ENCODE measurements at regions not wholly inside any gene's neighbourhood (a gene's known extent, or its start where the extent isn't known, plus 50 kb on each side); places are given as distances from the start of the nearest gene placed in this dataset.
A peak's percentile ranks its signal among the peaks of the same experiment; 100 is the strongest.

DNA sequence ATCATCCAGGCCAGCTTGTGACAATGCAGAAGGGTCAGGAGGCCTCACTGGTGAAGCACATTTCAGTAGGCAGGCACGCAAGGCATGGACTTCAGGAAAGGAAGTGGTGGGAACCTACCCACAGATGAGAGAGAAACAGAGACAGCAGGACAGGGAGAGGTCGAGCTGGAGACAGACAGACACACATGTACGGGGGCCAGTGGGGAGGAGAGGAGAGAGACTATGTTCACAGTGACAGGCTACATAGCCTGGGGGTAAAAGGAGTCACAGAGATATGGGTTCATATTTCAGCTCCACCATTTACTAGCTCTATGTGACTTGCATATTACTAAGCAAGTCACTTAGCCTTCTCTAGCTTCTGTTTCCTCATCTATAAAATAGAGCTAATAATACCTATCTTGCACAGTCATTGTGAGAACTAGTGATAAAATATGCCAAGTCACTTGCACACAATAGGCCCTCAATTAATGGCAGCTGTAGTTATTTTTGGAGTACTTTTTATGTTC lies 91.1 kb upstream of the FUT8 start:
- Histone ChIP-seq H3K9me3 (ENCODE audit: low read length) (no peaks in the 10 kb centered on the region), H3K27ac (ENCODE audit: low read length) (peak overlapping the region; percentile 99), H3K9me2 (replicated peaks; ENCODE audit: low read length) (no peaks in the 10 kb centered on the region), H3F3A (ENCODE audit: low read length, unreplicated experiment) (peaks cover 20% of the 10 kb centered on the region), H3K9ac (ENCODE audit: low read length) (peak overlapping the region; percentile 90), H3K27me3 (ENCODE audit: low read length) (no peaks in the 10 kb centered on the region), H3K4me1 (ENCODE audit: insufficient read depth, low read length) (peaks cover 45% of the 10 kb centered on the region), H4K20me1 (ENCODE audit: low read length) (no peaks in the 10 kb centered on the region), H3K36me3 (ENCODE audit: low read depth, low read length) (no peaks in the 10 kb centered on the region), H3K4me2 (ENCODE audit: low read length) (peak overlapping the region; percentile 47), H3K79me2 (ENCODE audit: low read length) (0 out of 2 replicates have a peak, but pooled peaks cover 4% of the 10 kb centered on the region), H2AFZ (ENCODE audit: low read length) (peak overlapping the region; percentile 23), H3K4me3 (ENCODE audit: low read length) (no peak overlapping the region)
- ATAC-seq (peak; percentile 92), DNase-seq (peak; percentile 98)
- TF ChIP-seq EZH2phosphoT487 (IDR thresholded peaks at IDR 0.05; ENCODE audit: borderline replicate concordance, low read length): no peak
- no peak for TF ChIP-seq EZH2 (IDR thresholded peaks at IDR 0.05; ENCODE audit: low read length, unreplicated experiment)
- TF ChIP-seq, protein P1, sequence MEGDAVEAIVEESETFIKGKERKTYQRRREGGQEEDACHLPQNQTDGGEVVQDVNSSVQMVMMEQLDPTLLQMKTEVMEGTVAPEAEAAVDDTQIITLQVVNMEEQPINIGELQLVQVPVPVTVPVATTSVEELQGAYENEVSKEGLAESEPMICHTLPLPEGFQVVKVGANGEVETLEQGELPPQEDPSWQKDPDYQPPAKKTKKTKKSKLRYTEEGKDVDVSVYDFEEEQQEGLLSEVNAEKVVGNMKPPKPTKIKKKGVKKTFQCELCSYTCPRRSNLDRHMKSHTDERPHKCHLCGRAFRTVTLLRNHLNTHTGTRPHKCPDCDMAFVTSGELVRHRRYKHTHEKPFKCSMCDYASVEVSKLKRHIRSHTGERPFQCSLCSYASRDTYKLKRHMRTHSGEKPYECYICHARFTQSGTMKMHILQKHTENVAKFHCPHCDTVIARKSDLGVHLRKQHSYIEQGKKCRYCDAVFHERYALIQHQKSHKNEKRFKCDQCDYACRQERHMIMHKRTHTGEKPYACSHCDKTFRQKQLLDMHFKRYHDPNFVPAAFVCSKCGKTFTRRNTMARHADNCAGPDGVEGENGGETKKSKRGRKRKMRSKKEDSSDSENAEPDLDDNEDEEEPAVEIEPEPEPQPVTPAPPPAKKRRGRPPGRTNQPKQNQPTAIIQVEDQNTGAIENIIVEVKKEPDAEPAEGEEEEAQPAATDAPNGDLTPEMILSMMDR (conservative IDR thresholded peaks at IDR 0.05; ENCODE audit: low read depth, low read length): no peak
- ChIA-PET CTCF (interaction anchor here (0.6 to 1.6 kb wide), 5 partner anchors 18 to 503 kb away, joined by 3 read pairs; no protein-coding TSS in a partner anchor), POLR2A (ENCODE audit: unreplicated experiment) (interaction anchor here (0.5 to 2.0 kb wide), 9 partner anchors 14 to 219 kb away, joined by 3 to 29 read pairs (median 5); partner anchors contain the start of genes FUT8 and MAX)
- BruUV-seq (replicated peaks): no TSS peak
- intact Hi-C loops (cut with micrococcal nuclease): loop anchor here (1.0 kb wide), 2 partner anchors 18 to 35 kb away; no protein-coding TSS in a partner anchor

DNA sequence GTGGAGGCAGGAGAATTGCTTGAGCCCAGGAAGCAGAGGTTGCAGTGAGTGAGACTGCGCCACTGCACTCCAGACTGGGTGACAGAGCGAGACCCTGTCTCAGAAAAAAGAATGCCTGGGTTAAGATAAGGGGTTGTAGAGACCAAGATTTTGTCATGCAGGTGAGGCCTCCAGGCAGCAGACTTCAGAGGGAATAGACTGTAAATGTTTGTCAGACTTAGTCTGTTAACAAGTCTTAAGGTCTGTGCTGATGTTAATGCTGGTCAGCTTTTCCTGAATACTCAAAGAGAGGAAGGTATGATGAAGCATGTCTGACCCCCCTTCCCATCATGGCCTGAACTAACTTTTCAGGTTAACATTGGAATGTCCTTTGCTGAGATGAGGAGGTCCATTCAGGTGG lies 83.0 kb upstream of the FUT8 start:
- Histone ChIP-seq H4K20me1 (ENCODE audit: low read length) (no peaks in the 10 kb centered on the region), H3K79me2 (ENCODE audit: low read length) (no peaks in the 10 kb centered on the region), H3K4me3 (ENCODE audit: low read length) (no peak overlapping the region), H3K4me2 (ENCODE audit: low read length) (no peak overlapping the region), H3K27me3 (ENCODE audit: low read length) (no peaks in the 10 kb centered on the region), H3K27ac (ENCODE audit: low read length) (no peak overlapping the region), H3K4me1 (ENCODE audit: insufficient read depth, low read length) (peaks cover 18% of the 10 kb centered on the region), H3K36me3 (ENCODE audit: low read depth, low read length) (no peaks in the 10 kb centered on the region), H3K9me2 (replicated peaks; ENCODE audit: low read length) (no peaks in the 10 kb centered on the region), H3K9me3 (ENCODE audit: low read length) (no peaks in the 10 kb centered on the region), H2AFZ (ENCODE audit: low read length) (no peak overlapping the region), H3K9ac (ENCODE audit: low read length) (no peak overlapping the region), H3F3A (ENCODE audit: low read length, unreplicated experiment) (no peaks in the 10 kb centered on the region)
- ChIA-PET CTCF (no interaction called here), POLR2A (ENCODE audit: unreplicated experiment) (no interaction called here)
- DNase-seq (no peak), ATAC-seq (no peak)
- BruUV-seq (replicated peaks): no TSS peak
- intact Hi-C loops (cut with micrococcal nuclease): no loop called here
- TF ChIP-seq, protein P1 (conservative IDR thresholded peaks at IDR 0.05; ENCODE audit: low read depth, low read length): no peak
- no peak for TF ChIP-seq EZH2phosphoT487 (IDR thresholded peaks at IDR 0.05; ENCODE audit: borderline replicate concordance, low read length)
- TF ChIP-seq EZH2 (IDR thresholded peaks at IDR 0.05; ENCODE audit: low read length, unreplicated experiment): no peak

GRCh38 chr14:65329911-65330310 lies 82.6 kb upstream of the FUT8 start:
- DNase-seq (no peak), ATAC-seq (no peak)
- ChIA-PET POLR2A (ENCODE audit: unreplicated experiment) (no interaction called here), CTCF (no interaction called here)
- H3K4me2 ChIP-seq (ENCODE audit: low read length): no peak overlapping the region
- H3K27me3 ChIP-seq (ENCODE audit: low read length): no peaks in the 10 kb centered on the region
- peaks cover 22% of the 10 kb centered on the region for H3K4me1 ChIP-seq (ENCODE audit: insufficient read depth, low read length)
- no peak overlapping the region for H2AFZ ChIP-seq (ENCODE audit: low read length)
- no peaks in the 10 kb centered on the region for H3K9me3 ChIP-seq (ENCODE audit: low read length)
- no peaks in the 10 kb centered on the region for H3K9me2 ChIP-seq (replicated peaks; ENCODE audit: low read length)
- H3K27ac ChIP-seq (ENCODE audit: low read length): no peak overlapping the region
- BruUV-seq (replicated peaks): no TSS peak
- no peak overlapping the region for H3K4me3 ChIP-seq (ENCODE audit: low read length)
- H3K36me3 ChIP-seq (ENCODE audit: low read depth, low read length): no peaks in the 10 kb centered on the region
- no peak overlapping the region for H3K9ac ChIP-seq (ENCODE audit: low read length)
- H3F3A ChIP-seq (ENCODE audit: low read length, unreplicated experiment): no peaks in the 10 kb centered on the region
- intact Hi-C loops (cut with micrococcal nuclease): no loop called here
- no peaks in the 10 kb centered on the region for H4K20me1 ChIP-seq (ENCODE audit: low read length)
- TF ChIP-seq EZH2phosphoT487 (IDR thresholded peaks at IDR 0.05; ENCODE audit: borderline replicate concordance, low read length) (no peak), EZH2 (IDR thresholded peaks at IDR 0.05; ENCODE audit: low read length, unreplicated experiment) (no peak)
- TF ChIP-seq, protein P1 (conservative IDR thresholded peaks at IDR 0.05; ENCODE audit: low read depth, low read length): no peak
- H3K79me2 ChIP-seq (ENCODE audit: low read length): no peaks in the 10 kb centered on the region
